ENCODE measurements at regions not wholly inside any gene's neighbourhood (a gene's known extent, or its start where the extent isn't known, plus 50 kb on each side); places are given as distances from the start of the nearest gene placed in this dataset.

DNA sequence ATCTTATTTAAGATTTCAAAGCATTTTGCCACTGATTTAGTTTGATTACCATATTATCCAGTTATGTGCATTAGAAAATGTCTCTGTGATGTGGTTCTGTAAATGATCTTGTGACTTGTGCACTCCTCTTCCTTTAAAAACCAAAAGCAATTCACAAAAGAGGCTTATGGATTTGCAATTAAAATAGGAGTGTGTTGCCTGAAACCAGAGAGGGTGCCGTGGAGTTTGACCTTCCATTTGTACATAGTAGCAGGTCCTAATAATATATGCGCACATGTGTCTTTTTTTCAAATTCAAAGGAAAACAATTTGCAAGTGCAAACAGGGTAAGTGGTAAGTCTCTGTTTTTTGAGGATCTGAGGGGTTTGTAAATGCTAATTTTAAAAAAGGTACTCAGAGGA is 470.9 kb downstream of the VRK1 start:
- Histone ChIP-seq H3K27ac (ENCODE audit: low read length) (no peak overlapping the region), H3K4me1 (ENCODE audit: control insufficient read depth, insufficient read depth, low read length) (no peaks in the 10 kb centered on the region), H3K27me3 (ENCODE audit: control insufficient read depth, insufficient read depth, low read length) (no peaks in the 10 kb centered on the region), H3K4me3 (ENCODE audit: low read length) (no peak overlapping the region), H3K36me3 (ENCODE audit: control insufficient read depth, insufficient read depth, low read length) (no peaks in the 10 kb centered on the region), H3K9me3 (ENCODE audit: control insufficient read depth, low read depth, low read length) (no peaks in the 10 kb centered on the region)
- DNase-seq = no peak
- WGBS (ENCODE audit: insufficient coverage, low lambda C conversion rate) = 67% methylated on average over 2 of the region's 2 CpGs

- DNase-seq = no peak
- Histone ChIP-seq H3K4me1 (ENCODE audit: control insufficient read depth, insufficient read depth, low read length) (no peaks in the 10 kb centered on the region), H3K4me3 (ENCODE audit: low read length) (no peak overlapping the region), H3K9me3 (ENCODE audit: control insufficient read depth, low read depth, low read length) (no peaks in the 10 kb centered on the region), H3K36me3 (ENCODE audit: control insufficient read depth, insufficient read depth, low read length) (no peaks in the 10 kb centered on the region), H3K27me3 (ENCODE audit: control insufficient read depth, insufficient read depth, low read length) (no peaks in the 10 kb centered on the region), H3K27ac (ENCODE audit: low read length) (no peak overlapping the region)
- 73% methylated on average over 2 of the region's 4 CpGs for WGBS (ENCODE audit: insufficient coverage, low lambda C conversion rate)
Measured at GRCh38 chr14:97270308-97270707, 473.1 kb downstream of the VRK1 start.

DNA sequence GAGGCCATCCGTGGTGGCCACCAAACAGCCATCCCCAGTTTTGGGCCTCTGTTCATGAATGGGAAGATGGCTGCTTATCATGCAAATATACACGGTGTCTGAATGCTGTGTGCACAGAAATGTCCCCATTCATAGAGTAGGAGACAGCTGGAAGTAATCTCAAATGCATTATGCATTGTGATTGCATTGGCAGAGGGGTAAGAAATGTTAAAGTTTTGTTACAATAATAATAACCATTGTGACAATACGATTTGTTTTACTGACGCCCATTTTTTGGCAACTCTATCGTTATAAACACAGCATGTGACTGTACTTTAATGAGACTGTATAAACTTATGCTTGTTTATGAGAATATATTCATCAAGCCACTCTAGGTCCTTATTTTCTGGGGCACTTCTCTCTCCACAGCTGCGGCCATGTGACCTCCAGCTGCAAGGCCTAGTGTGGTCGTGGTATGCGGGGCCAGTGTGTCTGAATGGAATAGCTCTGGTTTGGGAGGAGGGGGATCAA is 474.3 kb downstream of the VRK1 start:
- WGBS (ENCODE audit: insufficient coverage, low lambda C conversion rate) = 84% methylated on average over 4 of the region's 8 CpGs
- Histone ChIP-seq H3K4me3 (ENCODE audit: low read length) (no peak overlapping the region), H3K36me3 (ENCODE audit: control insufficient read depth, insufficient read depth, low read length) (no peaks in the 10 kb centered on the region), H3K27ac (ENCODE audit: low read length) (no peak overlapping the region), H3K27me3 (ENCODE audit: control insufficient read depth, insufficient read depth, low read length) (no peaks in the 10 kb centered on the region), H3K4me1 (ENCODE audit: control insufficient read depth, insufficient read depth, low read length) (no peaks in the 10 kb centered on the region), H3K9me3 (ENCODE audit: control insufficient read depth, low read depth, low read length) (no peaks in the 10 kb centered on the region)
- no peak for DNase-seq

GRCh38 chr14:97273540-97273939 is 476.4 kb downstream of the VRK1 start:
- no peaks in the 10 kb centered on the region for H3K4me1 ChIP-seq (ENCODE audit: control insufficient read depth, insufficient read depth, low read length)
- 100% methylated on average over 2 of the region's 4 CpGs for WGBS (ENCODE audit: insufficient coverage, low lambda C conversion rate)
- no peak for DNase-seq
- H3K27me3 ChIP-seq (ENCODE audit: control insufficient read depth, insufficient read depth, low read length) = peaks cover 4% of the 10 kb centered on the region
- no peaks in the 10 kb centered on the region for H3K9me3 ChIP-seq (ENCODE audit: control insufficient read depth, low read depth, low read length)
- no peak overlapping the region for H3K27ac ChIP-seq (ENCODE audit: low read length)
- no peak overlapping the region for H3K4me3 ChIP-seq (ENCODE audit: low read length)
- H3K36me3 ChIP-seq (ENCODE audit: control insufficient read depth, insufficient read depth, low read length) = no peaks in the 10 kb centered on the region

- H3K9me3 ChIP-seq (ENCODE audit: control insufficient read depth, low read depth, low read length) = no peaks in the 10 kb centered on the region
- no CpG with 5 or more reads among the region's 8 CpGs for WGBS (ENCODE audit: insufficient coverage, low lambda C conversion rate)
- no peaks in the 10 kb centered on the region for H3K36me3 ChIP-seq (ENCODE audit: control insufficient read depth, insufficient read depth, low read length)
- no peak for DNase-seq
- H3K27me3 ChIP-seq (ENCODE audit: control insufficient read depth, insufficient read depth, low read length) = peaks cover 4% of the 10 kb centered on the region
- H3K27ac ChIP-seq (ENCODE audit: low read length) = no peak overlapping the region
- H3K4me1 ChIP-seq (ENCODE audit: control insufficient read depth, insufficient read depth, low read length) = no peaks in the 10 kb centered on the region
- no peak overlapping the region for H3K4me3 ChIP-seq (ENCODE audit: low read length)
Measured at GRCh38 chr14:97274626-97275025, 477.4 kb downstream of the VRK1 start.

GRCh38 chr14:97275276-97275675 is 478.1 kb downstream of the VRK1 start:
- Histone ChIP-seq H3K27me3 (ENCODE audit: control insufficient read depth, insufficient read depth, low read length) (peaks cover 4% of the 10 kb centered on the region), H3K9me3 (ENCODE audit: control insufficient read depth, low read depth, low read length) (no peaks in the 10 kb centered on the region), H3K4me1 (ENCODE audit: control insufficient read depth, insufficient read depth, low read length) (no peaks in the 10 kb centered on the region), H3K4me3 (ENCODE audit: low read length) (no peak overlapping the region), H3K36me3 (ENCODE audit: control insufficient read depth, insufficient read depth, low read length) (no peaks in the 10 kb centered on the region), H3K27ac (ENCODE audit: low read length) (no peak overlapping the region)
- DNase-seq = no peak
- no CpG with 5 or more reads among the region's 3 CpGs for WGBS (ENCODE audit: insufficient coverage, low lambda C conversion rate)

- H3K27ac ChIP-seq (ENCODE audit: low read length) = no peak overlapping the region
- H3K36me3 ChIP-seq (ENCODE audit: control insufficient read depth, insufficient read depth, low read length) = no peaks in the 10 kb centered on the region
- no peaks in the 10 kb centered on the region for H3K4me1 ChIP-seq (ENCODE audit: control insufficient read depth, insufficient read depth, low read length)
- no peak overlapping the region for H3K4me3 ChIP-seq (ENCODE audit: low read length)
- WGBS (ENCODE audit: insufficient coverage, low lambda C conversion rate) = no CpG with 5 or more reads among the region's 4 CpGs
- no peak for DNase-seq
- H3K27me3 ChIP-seq (ENCODE audit: control insufficient read depth, insufficient read depth, low read length) = peaks cover 4% of the 10 kb centered on the region
- no peaks in the 10 kb centered on the region for H3K9me3 ChIP-seq (ENCODE audit: control insufficient read depth, low read depth, low read length)
Measured at GRCh38 chr14:97276573-97276972, 479.4 kb downstream of the VRK1 start.

- no peaks in the 10 kb centered on the region for H3K4me1 ChIP-seq (ENCODE audit: control insufficient read depth, insufficient read depth, low read length)
- H3K36me3 ChIP-seq (ENCODE audit: control insufficient read depth, insufficient read depth, low read length) = no peaks in the 10 kb centered on the region
- H3K4me3 ChIP-seq (ENCODE audit: low read length) = no peak overlapping the region
- no peak for DNase-seq
- peaks cover 4% of the 10 kb centered on the region for H3K27me3 ChIP-seq (ENCODE audit: control insufficient read depth, insufficient read depth, low read length)
- no peak overlapping the region for H3K27ac ChIP-seq (ENCODE audit: low read length)
- H3K9me3 ChIP-seq (ENCODE audit: control insufficient read depth, low read depth, low read length) = no peaks in the 10 kb centered on the region
- WGBS (ENCODE audit: insufficient coverage, low lambda C conversion rate) = 60% methylated on average over 1 of the region's 9 CpGs
Measured at GRCh38 chr14:97277711-97278110, 480.5 kb downstream of the VRK1 start.

GRCh38 chr14:97280526-97280925 is 483.3 kb downstream of the VRK1 start:
- DNase-seq = no peak
- no peaks in the 10 kb centered on the region for H3K36me3 ChIP-seq (ENCODE audit: control insufficient read depth, insufficient read depth, low read length)
- H3K27ac ChIP-seq (ENCODE audit: low read length) = no peak overlapping the region
- peaks cover 4% of the 10 kb centered on the region for H3K27me3 ChIP-seq (ENCODE audit: control insufficient read depth, insufficient read depth, low read length)
- H3K4me1 ChIP-seq (ENCODE audit: control insufficient read depth, insufficient read depth, low read length) = no peaks in the 10 kb centered on the region
- H3K4me3 ChIP-seq (ENCODE audit: low read length) = no peak overlapping the region
- 90% methylated on average over 4 of the region's 10 CpGs for WGBS (ENCODE audit: insufficient coverage, low lambda C conversion rate)
- H3K9me3 ChIP-seq (ENCODE audit: control insufficient read depth, low read depth, low read length) = no peaks in the 10 kb centered on the region

GRCh38 chr14:97281741-97282140 is 484.6 kb downstream of the VRK1 start:
- Histone ChIP-seq H3K36me3 (ENCODE audit: control insufficient read depth, insufficient read depth, low read length) (no peaks in the 10 kb centered on the region), H3K27ac (ENCODE audit: low read length) (no peak overlapping the region), H3K9me3 (ENCODE audit: control insufficient read depth, low read depth, low read length) (no peaks in the 10 kb centered on the region), H3K4me3 (ENCODE audit: low read length) (no peak overlapping the region), H3K27me3 (ENCODE audit: control insufficient read depth, insufficient read depth, low read length) (peaks cover 4% of the 10 kb centered on the region), H3K4me1 (ENCODE audit: control insufficient read depth, insufficient read depth, low read length) (no peaks in the 10 kb centered on the region)
- no peak for DNase-seq
- no CpG with 5 or more reads among the region's 3 CpGs for WGBS (ENCODE audit: insufficient coverage, low lambda C conversion rate)

GRCh38 chr14:97282210-97283004 is 485.2 kb downstream of the VRK1 start:
- Histone ChIP-seq H3K4me3 (ENCODE audit: low read length) (no peak overlapping the region), H3K27me3 (ENCODE audit: control insufficient read depth, insufficient read depth, low read length) (peaks cover 4% of the 10 kb centered on the region), H3K36me3 (ENCODE audit: control insufficient read depth, insufficient read depth, low read length) (no peaks in the 10 kb centered on the region), H3K9me3 (ENCODE audit: control insufficient read depth, low read depth, low read length) (no peaks in the 10 kb centered on the region), H3K4me1 (ENCODE audit: control insufficient read depth, insufficient read depth, low read length) (no peaks in the 10 kb centered on the region), H3K27ac (ENCODE audit: low read length) (no peak overlapping the region)
- 100% methylated on average over 1 of the region's 7 CpGs for WGBS (ENCODE audit: insufficient coverage, low lambda C conversion rate)
- no peak for DNase-seq
